HCEC 1CT (cell line): ENCODE measurements at regions not wholly inside any gene's neighbourhood (a gene's known extent, or its start where the extent isn't known, plus 50 kb on each side); places are given as distances from the start of the nearest gene placed in this dataset.
"Not testable (repeated sequence)": the region's sequence is repeated elsewhere in the genome, so short reads cannot be mapped to it uniquely, and the experiment has no call there.

Source experiments
- DNase-seq: peaks from one replicate; pipeline ENCODE4 v3.0.0-alpha.2; 2017

GRCh38 chr6:85276026-85276425 is 173.9 kb upstream of the NT5E start:
- not testable (repeated sequence) for DNase-seq

- DNase-seq: no peak
Observed at GRCh38 chr6:85275338-85275985, 174.4 kb upstream of the NT5E start.

DNA sequence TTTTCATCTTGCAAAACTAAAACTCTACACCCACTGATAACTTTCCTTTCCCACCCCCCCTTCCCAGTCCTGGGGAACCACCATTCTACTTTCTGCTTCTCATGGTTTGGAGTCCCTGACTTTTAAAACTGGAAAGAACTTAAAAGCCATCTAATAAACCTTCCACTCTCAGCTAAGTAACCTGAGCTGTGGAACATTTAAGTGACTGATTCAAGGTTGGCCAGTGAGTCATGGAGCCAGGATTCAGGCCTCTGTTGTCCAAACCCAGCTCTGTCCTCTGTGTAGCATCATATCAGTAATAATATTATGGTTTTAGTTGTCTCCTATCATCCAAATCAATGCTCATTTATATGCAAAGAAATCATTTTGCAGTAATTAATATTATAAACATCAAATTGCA is 176.0 kb upstream of the NT5E start:
- no peak for DNase-seq

- no peak for DNase-seq
Observed at GRCh38 chr6:85273046-85273445, 176.8 kb upstream of the NT5E start.

DNA sequence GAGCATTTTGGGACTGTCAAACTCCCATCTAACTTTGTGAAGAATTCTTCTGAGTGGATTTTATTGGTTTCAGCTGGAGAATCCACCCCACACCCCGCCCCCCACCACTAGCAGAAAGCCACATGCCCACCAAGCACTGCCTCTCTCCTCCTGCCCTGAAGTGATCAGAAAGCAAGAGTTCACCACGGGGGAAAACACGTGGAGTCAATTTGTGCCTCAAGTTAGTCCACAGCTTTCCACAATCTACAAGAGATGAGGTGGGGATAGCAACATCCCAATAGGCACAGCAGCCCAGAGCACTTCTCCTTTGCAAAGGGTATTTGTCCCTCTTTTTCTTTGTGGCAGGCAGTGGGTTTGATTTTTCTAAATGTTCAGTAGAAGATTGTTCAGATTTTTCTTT is 177.3 kb upstream of the NT5E start:
- DNase-seq: no peak

GRCh38 chr6:85262621-85263020 is 187.3 kb upstream of the NT5E start:
- DNase-seq: no peak

- no peak for DNase-seq
Observed at GRCh38 chr6:85261271-85261670, 188.6 kb upstream of the NT5E start.

- no peak for DNase-seq
Observed at GRCh38 chr6:85255661-85256060, 194.2 kb upstream of the NT5E start.

GRCh38 chr6:85252552-85252951 is 197.3 kb upstream of the NT5E start:
- no peak for DNase-seq

DNA sequence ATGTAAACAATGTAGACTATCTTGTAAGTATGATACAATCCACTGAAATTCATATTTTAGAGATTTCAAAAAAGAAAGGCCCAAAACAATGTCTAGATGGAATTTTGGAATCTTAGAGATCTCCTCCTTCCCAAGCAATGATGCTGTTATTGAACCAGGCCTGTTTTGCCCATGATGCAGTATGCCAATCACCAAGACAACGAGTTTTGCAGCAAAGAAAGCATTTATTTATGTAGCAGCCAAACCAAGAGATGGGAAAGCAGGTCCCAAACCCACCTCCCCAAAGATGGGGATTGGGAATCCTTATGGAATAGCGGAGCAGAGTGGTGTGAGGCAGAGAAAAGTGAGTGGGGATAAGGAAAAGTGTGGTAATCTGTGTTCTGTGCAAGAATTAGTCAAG is 197.8 kb upstream of the NT5E start:
- no peak for DNase-seq

- DNase-seq: no peak
Observed at GRCh38 chr6:85251300-85251699, 198.6 kb upstream of the NT5E start.

DNA sequence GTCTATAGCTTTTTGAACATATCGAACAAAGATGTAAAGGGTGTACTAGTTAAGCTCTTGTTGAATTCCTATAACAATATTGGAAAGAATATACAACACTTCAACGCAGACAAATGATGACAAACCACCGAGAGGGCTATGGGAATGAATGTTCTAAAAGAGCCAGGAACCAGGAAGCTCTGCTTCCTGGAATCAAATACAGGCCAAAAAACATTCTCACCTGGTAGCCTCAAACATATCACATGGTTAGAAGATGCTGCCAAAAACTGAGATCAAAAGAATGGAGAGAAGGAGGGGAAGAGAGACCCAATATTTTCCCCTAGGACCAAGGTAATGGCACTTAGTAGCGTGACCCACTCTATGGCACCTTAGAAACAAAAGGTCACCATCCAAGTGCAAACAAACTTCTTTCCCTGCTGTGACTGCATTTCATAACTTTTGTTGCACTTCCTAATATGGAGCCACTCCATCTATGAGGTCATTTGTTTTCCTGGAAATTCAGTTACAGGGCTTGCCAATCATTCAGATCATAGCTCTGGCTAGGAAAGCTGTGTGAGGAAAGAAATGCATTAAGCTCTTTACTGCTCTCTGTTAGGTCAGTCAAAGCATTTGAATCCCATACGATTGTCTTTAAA is 199.2 kb upstream of the NT5E start:
- peak; percentile 1 for DNase-seq

GRCh38 chr6:85245004-85245403 is 204.9 kb upstream of the NT5E start:
- DNase-seq: no peak

DNA sequence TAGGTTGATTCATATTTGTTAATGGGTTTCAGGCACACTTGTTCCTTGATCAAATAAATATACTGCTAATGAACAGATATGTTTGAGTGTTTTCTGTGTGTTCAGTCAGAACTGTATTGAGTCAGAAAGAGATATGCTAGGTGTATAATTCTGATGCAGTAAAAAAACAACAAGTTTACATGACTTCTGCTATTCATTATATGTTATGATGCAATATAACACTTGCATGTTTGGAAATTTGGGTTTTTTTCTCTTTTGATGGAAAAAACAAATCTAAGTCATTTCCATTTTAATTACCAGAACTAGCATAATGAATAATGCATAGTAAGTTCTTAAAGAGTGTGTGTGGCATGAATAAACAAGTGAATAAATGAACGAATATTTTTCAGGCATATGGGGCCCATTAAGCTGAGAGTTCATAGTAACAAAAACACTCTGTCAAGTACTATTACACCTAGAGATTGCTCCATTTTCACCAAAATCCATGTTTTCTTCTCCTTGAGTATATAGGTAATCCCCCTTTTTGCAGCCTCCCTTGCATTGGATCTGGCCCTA is 208.3 kb upstream of the NT5E start:
- DNase-seq: no peak

- no peak for DNase-seq
Observed at GRCh38 chr6:85240787-85241385, 209.0 kb upstream of the NT5E start.

DNA sequence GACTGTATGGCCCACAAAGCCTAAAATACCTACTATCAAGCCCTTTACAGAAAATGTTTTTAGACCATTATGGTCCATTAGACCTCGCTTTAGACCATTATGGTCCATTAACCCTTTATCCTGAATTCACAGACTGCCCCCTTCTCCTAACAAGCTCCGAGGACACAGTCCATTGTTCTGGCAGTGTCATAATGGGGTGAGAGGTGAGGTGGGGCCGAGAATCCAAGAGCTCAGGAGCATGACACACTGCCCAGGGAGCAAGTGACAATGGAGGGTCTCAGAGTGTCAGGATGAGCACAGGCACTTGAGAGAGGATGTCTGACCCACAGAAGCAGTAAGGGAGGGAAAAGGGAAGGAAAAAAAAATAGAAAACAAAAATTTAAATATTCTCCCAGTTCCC is 212.4 kb upstream of the NT5E start:
- DNase-seq: no peak

DNA sequence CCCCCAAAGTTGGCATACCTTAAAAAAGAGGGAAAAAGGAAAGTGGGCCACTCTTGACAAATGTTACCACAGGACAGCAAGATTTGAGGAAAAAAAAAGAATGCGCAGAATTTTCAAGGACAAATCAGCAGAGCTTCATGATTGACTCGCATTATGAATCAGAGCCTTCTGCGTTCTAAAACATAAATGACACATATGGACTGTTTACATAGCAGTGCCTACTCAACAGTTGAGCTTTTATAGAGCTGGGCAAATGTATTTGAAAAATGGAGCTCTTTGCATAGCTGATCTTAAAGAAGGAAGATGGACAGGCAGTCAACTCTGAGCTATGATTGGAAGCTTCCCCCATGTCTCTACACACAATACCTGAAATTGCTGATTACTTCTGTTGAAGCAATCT is 213.2 kb upstream of the NT5E start:
- DNase-seq: no peak

DNA sequence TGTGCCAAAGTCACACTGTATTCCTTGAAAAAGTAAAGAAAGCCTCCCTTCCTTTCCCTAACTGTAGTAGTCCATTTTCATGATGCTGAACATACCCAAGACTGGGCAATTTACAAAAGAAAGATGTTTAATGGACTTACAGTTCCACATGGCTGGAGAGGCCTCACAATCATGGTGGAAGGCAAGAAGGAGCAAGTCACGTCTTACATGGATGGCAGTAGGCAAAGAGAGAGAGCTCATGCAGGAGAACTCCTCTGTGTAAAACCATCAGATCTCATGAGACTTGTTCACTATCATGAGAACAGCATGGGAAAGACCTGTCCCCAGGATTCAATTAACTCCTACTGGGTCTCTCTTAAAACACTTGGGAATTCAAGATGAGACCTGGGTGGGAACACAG is 222.5 kb upstream of the NT5E start:
- not testable (repeated sequence) for DNase-seq

DNA sequence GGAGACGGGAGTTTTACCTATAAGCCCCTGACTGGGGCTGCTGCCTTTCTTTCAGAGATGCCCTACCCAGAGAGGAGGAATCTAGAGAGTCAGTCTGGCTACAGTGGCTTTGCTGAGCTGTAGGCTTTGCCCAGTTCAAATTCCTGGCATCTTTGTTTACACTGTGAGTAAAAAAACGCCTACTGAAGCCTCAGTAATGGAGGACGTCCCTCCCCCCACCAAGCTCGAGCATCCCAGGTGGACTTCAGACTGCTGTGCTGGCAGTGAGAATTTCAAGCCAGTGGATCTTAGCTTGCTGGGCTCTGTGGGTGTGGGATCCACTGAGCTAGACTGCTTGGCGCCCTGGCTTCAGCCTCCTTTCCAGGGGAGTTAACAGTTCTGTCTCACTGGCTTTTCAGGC is 237.1 kb upstream of the NT5E start:
- DNase-seq: not testable (repeated sequence)

DNA sequence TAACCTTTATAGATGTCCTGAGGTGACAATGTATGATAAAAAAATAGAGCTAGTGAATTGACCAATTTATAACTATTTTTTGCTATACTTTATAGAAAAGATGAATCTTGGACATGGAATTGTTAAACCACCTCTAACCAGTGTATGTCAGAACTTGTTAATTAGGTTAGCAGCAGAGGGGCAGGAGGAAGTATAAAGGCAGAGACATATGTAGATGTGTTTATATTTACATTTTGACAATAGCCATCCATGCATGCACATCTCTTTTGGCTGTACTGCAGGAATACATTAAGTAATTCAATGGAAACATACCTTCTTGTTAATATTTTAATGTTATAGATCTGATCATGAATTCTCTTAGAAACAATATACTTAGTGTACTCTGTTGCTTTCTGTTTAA is 254.6 kb upstream of the NT5E start:
- no peak for DNase-seq

- DNase-seq: no peak
Observed at GRCh38 chr6:85193339-85193738, 256.5 kb upstream of the NT5E start.

DNA sequence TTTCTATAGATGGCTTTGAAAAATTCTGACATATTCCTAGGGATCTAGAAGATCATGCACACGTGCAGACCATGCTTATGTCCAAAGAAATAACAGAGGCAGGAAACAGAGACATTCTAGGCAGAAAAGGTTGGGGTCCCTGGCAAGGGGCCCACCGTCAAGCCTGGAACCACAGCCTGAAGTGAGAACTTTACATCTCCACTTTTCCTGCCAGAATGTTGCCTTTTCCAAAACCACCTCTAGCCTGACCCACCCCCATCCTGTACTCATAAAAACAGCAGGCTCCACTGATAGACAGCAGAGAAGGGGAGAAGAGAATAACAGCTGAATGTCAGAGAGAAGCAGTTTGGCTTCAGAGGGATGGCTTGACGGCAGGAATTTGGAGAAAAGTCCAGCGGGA is 257.3 kb upstream of the NT5E start:
- no peak for DNase-seq

- DNase-seq: no peak
Observed at GRCh38 chr6:85192186-85192585, 257.7 kb upstream of the NT5E start.

- no peak for DNase-seq
Observed at GRCh38 chr6:85191656-85192055, 258.2 kb upstream of the NT5E start.
